NCI-H187 treated with DMSO at 0.1 percent for 48 hours (cell line): ENCODE measurements at regions not wholly inside any gene's neighbourhood (a gene's known extent, or its start where the extent isn't known, plus 50 kb on each side); places are given as distances from the start of the nearest gene placed in this dataset.
"Not testable (repeated sequence)": the region's sequence is repeated elsewhere in the genome, so short reads cannot be mapped to it uniquely, and the experiment has no call there.

ENCODE experiments used
- DNase-seq: peaks from one replicate; lab custom pipeline; 2025; lab: John Stamatoyannopoulos, UW

GRCh38 chr1:79950511-79950910 is 944.0 kb upstream of the ADGRL4 start:
- DNase-seq, result no peak

- no peak for DNase-seq
Observed at GRCh38 chr1:79945391-79945790, 938.9 kb upstream of the ADGRL4 start.

GRCh38 chr1:79929356-79929755 is 922.8 kb upstream of the ADGRL4 start:
- no peak for DNase-seq

GRCh38 chr1:79928901-79929300 is 922.4 kb upstream of the ADGRL4 start:
- DNase-seq, result no peak

- no peak for DNase-seq
Observed at GRCh38 chr1:79920960-79921669, 914.6 kb upstream of the ADGRL4 start.

- no peak for DNase-seq
Observed at GRCh38 chr1:79914896-79915295, 908.4 kb upstream of the ADGRL4 start.

GRCh38 chr1:79912813-79913212 is 906.3 kb upstream of the ADGRL4 start:
- DNase-seq, result no peak

- DNase-seq, result no peak
Observed at GRCh38 chr1:79903321-79903720, 896.8 kb upstream of the ADGRL4 start.

GRCh38 chr1:79902418-79902817 is 895.9 kb upstream of the ADGRL4 start:
- DNase-seq, result no peak

GRCh38 chr1:79899914-79900313 is 893.4 kb upstream of the ADGRL4 start:
- DNase-seq, result no peak

- DNase-seq, result no peak
Observed at GRCh38 chr1:79896140-79896539, 889.6 kb upstream of the ADGRL4 start.

GRCh38 chr1:79895573-79895972 is 889.0 kb upstream of the ADGRL4 start:
- DNase-seq, result no peak

- not testable (repeated sequence) for DNase-seq
Observed at GRCh38 chr1:79894129-79894528, 887.6 kb upstream of the ADGRL4 start.

- no peak for DNase-seq
Observed at GRCh38 chr1:79887059-79887458, 880.5 kb upstream of the ADGRL4 start.

- DNase-seq, result no peak
Observed at GRCh38 chr1:79885101-79885500, 878.6 kb upstream of the ADGRL4 start.

GRCh38 chr1:79877086-79877485 is 870.6 kb upstream of the ADGRL4 start:
- no peak for DNase-seq

GRCh38 chr1:79875187-79875586 is 868.7 kb upstream of the ADGRL4 start:
- no peak for DNase-seq

GRCh38 chr1:79874289-79874688 is 867.8 kb upstream of the ADGRL4 start:
- no peak for DNase-seq

GRCh38 chr1:79859212-79859948 is 852.9 kb upstream of the ADGRL4 start:
- DNase-seq, result no peak

- no peak for DNase-seq
Observed at GRCh38 chr1:79852004-79852403, 845.5 kb upstream of the ADGRL4 start.

- no peak for DNase-seq
Observed at GRCh38 chr1:79849388-79849787, 842.9 kb upstream of the ADGRL4 start.

- DNase-seq, result no peak
Observed at GRCh38 chr1:79848316-79848715, 841.8 kb upstream of the ADGRL4 start.

GRCh38 chr1:79847700-79848099 is 841.2 kb upstream of the ADGRL4 start:
- peak; percentile 20 for DNase-seq

- DNase-seq, result no peak
Observed at GRCh38 chr1:79845936-79846335, 839.4 kb upstream of the ADGRL4 start.
